SK-N-SH (cell line): ENCODE measurements at regions not wholly inside any gene's neighbourhood (a gene's known extent, or its start where the extent isn't known, plus 50 kb on each side); places are given as distances from the start of the nearest gene placed in this dataset.

Source experiments
- CTCF ChIP-seq: fragments of 200-600 bp; sonication (generic); IDR thresholded peaks from 2 replicates; pipeline ENCODE4 v1.6.1; 2017; ENCODE audit warnings: antibody characterized with exemption, mild to moderate bottlenecking, moderate library complexity
- GATA2 ChIP-seq: sonication (generic); formaldehyde crosslinking; IDR thresholded peaks from 2 replicates; pipeline ENCODE4 v1.5.0; 2020; ENCODE audit warnings: mild to moderate bottlenecking, missing genetic modification reagents

GRCh38 chr20:25761596-25761995, 64.9 kb upstream of the ZNF337 start:
- no peak for TF ChIP-seq CTCF
- no peak for TF ChIP-seq GATA2
